Gastroesophageal sphincter (tissue), 4 donors: ENCODE measurements at regions not wholly inside any gene's neighbourhood (a gene's known extent, or its start where the extent isn't known, plus 50 kb on each side); places are given as distances from the start of the nearest gene placed in this dataset.

Source experiments
- ATAC-seq: fragments of 150-250 bp; one replicate; pipeline ENCODE4 v1.9.1; 2016; ENCODE audit warnings: mild to moderate bottlenecking, moderate library complexity
- H3K27ac ChIP-seq, 4 donors: fragments of 200-600 bp; sonication (generic) in 3 of 4; 1 replicate in 3 of 4; 2 replicates in 1 of 4; pipeline ENCODE4 v1.5.1; 2016 to 2019
- H3K27me3 ChIP-seq: fragments of 200-600 bp; sonication (generic); one replicate; pipeline ENCODE4 v1.5.1; 2019
- H3K36me3 ChIP-seq, 2 donors: fragments of 200-600 bp; sonication (generic); one replicate each; pipeline ENCODE4 v1.5.1; 2019; ENCODE audit warnings: control low read depth in 1 of 2
- H3K4me1 ChIP-seq, 3 donors: fragments of 200-600 bp; sonication (generic); 1 replicate in 2 of 3; 2 replicates in 1 of 3; pipeline ENCODE4 v1.5.1; 2016 to 2019; ENCODE audit warnings: control low read depth in 2 of 3
- H3K4me3 ChIP-seq, 2 donors: fragments of 200-600 bp; sonication (generic); one replicate each; pipeline ENCODE4 v1.5.1; 2019; ENCODE audit warnings: mild to moderate bottlenecking in 1 of 2, moderate library complexity in 1 of 2
- H3K9me3 ChIP-seq, 3 donors: fragments of 200-600 bp; sonication (generic); one replicate each; pipeline ENCODE4 v1.5.1; 2017 to 2019; ENCODE audit warnings: control low read depth in 2 of 3
- EP300 ChIP-seq: sonication (generic); formaldehyde crosslinking; IDR thresholded peaks from one replicate; pipeline ENCODE4 v1.6.1; 2017; ENCODE audit warnings: antibody characterized with exemption, mild to moderate bottlenecking
- POLR2A ChIP-seq, 2 donors: fragments of 450-650 bp; IDR thresholded peaks; one replicate each; pipeline ENCODE4 v1.6.1; 2017; ENCODE audit warnings: antibody characterized with exemption in 2 of 2, mild to moderate bottlenecking in 2 of 2, moderate library complexity in 1 of 2
- POLR2AphosphoS5 ChIP-seq: sonication (generic); formaldehyde crosslinking; IDR thresholded peaks from one replicate; pipeline ENCODE4 v1.6.1; 2017; ENCODE audit warnings: antibody characterized with exemption
- WGBS, 2 donors: methylation state at CpG; one replicate each; pipeline ENCODE4 v1.1.5; 2018; ENCODE audit warnings: low coverage in 1 of 2; 5-methylcytosine and 5-hydroxymethylcytosine counted together
- TF ChIP-seq, protein P1 (sequence below), 4 experiments: fragments of 200-600 bp in 2 of 4; fragments of 450-650 bp in 2 of 4; sonication (generic) in 1 of 4; IDR thresholded peaks; one replicate each; pipeline ENCODE4 v1.5.1; 2017 to 2019; ENCODE audit warnings: antibody characterized with exemption in 4 of 4, mild to moderate bottlenecking in 2 of 4, moderate library complexity in 2 of 4

DNA sequence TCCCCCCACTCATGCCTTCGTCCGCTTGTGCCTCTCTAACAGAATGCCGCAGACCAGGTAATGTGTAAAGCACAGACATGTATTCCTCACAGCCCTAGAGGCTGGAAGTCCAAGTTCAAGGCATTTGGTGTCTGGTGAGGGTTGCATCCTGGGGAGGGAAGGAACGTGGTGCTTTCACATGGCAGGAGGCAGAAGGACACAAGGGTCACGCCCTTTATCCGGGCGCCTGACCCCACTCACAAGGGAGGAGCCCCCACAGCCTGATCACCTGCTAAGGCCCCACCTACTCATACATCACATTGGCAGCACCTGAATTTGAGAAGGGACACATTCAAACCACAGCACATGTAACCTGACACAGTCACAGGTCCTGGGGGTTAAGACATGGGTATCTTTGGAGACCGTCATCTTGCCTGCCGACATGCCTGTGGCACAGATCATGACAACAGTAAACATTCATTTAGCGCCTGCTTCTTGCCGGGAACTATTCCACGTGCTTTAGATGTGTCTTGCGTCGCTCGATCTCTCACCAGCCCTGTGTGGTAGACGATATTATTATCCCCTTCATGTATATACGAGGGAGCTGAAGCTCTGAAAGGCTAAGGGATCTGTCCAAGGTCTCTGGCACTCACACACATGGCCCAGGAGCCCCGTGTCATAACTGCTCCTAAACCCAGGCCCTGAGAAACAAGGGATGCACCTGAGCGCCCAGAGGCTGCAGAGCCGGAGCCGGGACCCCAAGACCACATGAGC is 235.6 kb downstream of the NPHP4 start:
- ATAC-seq: no peak
- TF ChIP-seq POLR2AphosphoS5 (no peak), POLR2A (IDR thresholded peaks at IDR 0.05) (no peak), EP300 (no peak)
- TF ChIP-seq, protein P1, sequence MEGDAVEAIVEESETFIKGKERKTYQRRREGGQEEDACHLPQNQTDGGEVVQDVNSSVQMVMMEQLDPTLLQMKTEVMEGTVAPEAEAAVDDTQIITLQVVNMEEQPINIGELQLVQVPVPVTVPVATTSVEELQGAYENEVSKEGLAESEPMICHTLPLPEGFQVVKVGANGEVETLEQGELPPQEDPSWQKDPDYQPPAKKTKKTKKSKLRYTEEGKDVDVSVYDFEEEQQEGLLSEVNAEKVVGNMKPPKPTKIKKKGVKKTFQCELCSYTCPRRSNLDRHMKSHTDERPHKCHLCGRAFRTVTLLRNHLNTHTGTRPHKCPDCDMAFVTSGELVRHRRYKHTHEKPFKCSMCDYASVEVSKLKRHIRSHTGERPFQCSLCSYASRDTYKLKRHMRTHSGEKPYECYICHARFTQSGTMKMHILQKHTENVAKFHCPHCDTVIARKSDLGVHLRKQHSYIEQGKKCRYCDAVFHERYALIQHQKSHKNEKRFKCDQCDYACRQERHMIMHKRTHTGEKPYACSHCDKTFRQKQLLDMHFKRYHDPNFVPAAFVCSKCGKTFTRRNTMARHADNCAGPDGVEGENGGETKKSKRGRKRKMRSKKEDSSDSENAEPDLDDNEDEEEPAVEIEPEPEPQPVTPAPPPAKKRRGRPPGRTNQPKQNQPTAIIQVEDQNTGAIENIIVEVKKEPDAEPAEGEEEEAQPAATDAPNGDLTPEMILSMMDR (IDR thresholded peaks at IDR 0.05): no peak
- Histone ChIP-seq H3K4me1 (peaks cover 0 to 19% (median 0%) of the 10 kb centered on the region in 3 donors), H3K36me3 (no peaks in the 10 kb centered on the region), H3K4me3 (no peak overlapping the region), H3K27ac (no peak overlapping the region), H3K27me3 (peaks cover 75% of the 10 kb centered on the region), H3K9me3 (no peaks in the 10 kb centered on the region)
- WGBS, 2 donors: 61% methylated on average over 11 of the region's 21 CpGs; no CpG with 5 or more reads in 1 of the 2 donors

DNA sequence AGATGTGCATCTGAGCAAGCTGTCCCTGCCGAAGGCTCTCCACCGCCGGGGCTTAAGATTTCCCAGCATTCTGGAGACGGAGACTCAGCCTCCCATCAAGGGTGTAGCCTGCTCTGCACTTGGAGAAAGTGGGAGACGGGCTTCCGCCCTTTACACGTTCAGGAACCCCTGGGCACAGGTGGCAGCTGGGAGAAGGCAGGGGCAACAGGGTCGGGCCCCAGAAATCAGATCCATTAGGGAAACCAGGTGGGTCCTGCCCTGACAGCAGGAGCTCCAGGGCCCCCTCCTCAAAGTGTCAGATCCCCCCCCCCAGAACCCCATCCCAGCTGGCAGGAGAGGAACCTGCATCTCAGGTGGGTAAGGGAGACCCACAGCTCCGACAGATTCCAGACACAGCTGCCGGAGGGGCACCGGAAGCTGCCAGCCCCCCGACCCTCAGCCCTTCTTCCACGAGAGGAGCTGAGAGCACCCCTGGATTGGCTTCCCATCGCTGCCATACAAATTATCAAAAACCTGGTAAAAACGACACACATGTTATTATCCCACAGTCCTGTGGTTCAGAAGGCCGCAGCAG is 236.6 kb downstream of the NPHP4 start:
- Histone ChIP-seq H3K4me1 (peaks cover 0 to 19% (median 0%) of the 10 kb centered on the region in 3 donors), H3K9me3 (no peaks in the 10 kb centered on the region), H3K27ac (no peak overlapping the region), H3K27me3 (peaks cover 85% of the 10 kb centered on the region), H3K4me3 (no peak overlapping the region), H3K36me3 (no peaks in the 10 kb centered on the region)
- WGBS, 2 donors: 91% methylated on average over 8 of the region's 16 CpGs; no CpG with 5 or more reads in 1 of the 2 donors
- ATAC-seq: no peak
- no peak for TF ChIP-seq POLR2AphosphoS5
- no peak for TF ChIP-seq EP300
- TF ChIP-seq, protein P1 (IDR thresholded peaks at IDR 0.05): no peak
- no peak for TF ChIP-seq POLR2A (IDR thresholded peaks at IDR 0.05)

DNA sequence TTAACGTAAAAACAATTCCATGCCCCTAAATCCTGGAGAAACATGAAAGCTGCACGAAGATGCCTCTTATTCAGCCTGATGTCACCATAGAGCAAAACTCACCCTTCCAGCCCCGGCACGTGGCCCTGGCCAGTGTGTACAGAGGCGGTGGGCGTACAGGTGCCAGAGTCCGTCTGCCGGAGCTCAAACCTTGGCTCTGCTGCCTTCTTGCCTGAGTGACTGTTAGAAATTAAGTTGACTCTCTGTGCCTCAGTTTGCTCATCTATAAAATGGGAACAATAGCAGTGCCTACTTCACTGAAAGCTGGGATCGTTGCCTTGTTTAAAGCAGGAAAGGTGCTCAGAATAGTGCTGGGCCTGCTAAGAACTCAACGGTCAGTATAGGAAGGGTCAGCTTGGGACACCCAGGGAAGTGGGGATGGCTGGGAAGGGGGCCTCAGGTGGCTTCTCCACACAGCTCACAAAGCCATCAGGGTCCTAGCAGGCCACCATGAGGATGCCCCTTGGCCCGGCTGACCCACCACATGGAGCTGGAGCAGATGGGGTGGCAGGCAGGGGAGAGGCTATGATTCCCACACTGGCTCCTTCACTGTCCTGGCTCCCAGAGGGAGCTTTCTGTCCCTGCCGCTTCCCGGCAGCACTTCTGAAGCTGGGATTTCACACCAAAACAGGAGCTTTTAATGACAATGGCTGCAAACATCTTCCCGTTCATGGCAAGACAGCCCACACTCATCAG is 237.2 kb downstream of the NPHP4 start:
- Histone ChIP-seq H3K27me3 (peaks cover 86% of the 10 kb centered on the region), H3K27ac (no peak overlapping the region), H3K4me1 (peaks cover 0 to 19% (median 0%) of the 10 kb centered on the region in 3 donors), H3K9me3 (no peaks in the 10 kb centered on the region), H3K36me3 (no peaks in the 10 kb centered on the region), H3K4me3 (no peak overlapping the region)
- no peak for ATAC-seq
- 93 to 97% methylated on average over 6 to 8 of the region's 14 CpGs for WGBS, 2 donors
- TF ChIP-seq, protein P1 (IDR thresholded peaks at IDR 0.05): no peak
- TF ChIP-seq POLR2A (IDR thresholded peaks at IDR 0.05) (no peak), EP300 (no peak), POLR2AphosphoS5 (no peak)

- 73 to 83% methylated on average over 2 of the region's 23 CpGs for WGBS, 2 donors
- H3K27ac ChIP-seq: no peak overlapping the region
- H3K9me3 ChIP-seq: no peaks in the 10 kb centered on the region
- no peak overlapping the region for H3K4me3 ChIP-seq
- TF ChIP-seq, protein P1 (IDR thresholded peaks at IDR 0.05): no peak
- TF ChIP-seq POLR2A (IDR thresholded peaks at IDR 0.05) (no peak), EP300 (no peak), POLR2AphosphoS5 (no peak)
- H3K36me3 ChIP-seq: no peaks in the 10 kb centered on the region
- H3K4me1 ChIP-seq: peaks cover 0 to 19% (median 0%) of the 10 kb centered on the region in 3 donors
- ATAC-seq: no peak
- peaks cover 80% of the 10 kb centered on the region for H3K27me3 ChIP-seq
Measured at GRCh38 chr1:5753549-5754421, 238.4 kb downstream of the NPHP4 start.
